A673 (cell line): ENCODE measurements at regions not wholly inside any gene's neighbourhood (a gene's known extent, or its start where the extent isn't known, plus 50 kb on each side); places are given as distances from the start of the nearest gene placed in this dataset.

ENCODE experiments used
- BruUV-seq: library from RNA; stranded (reverse); fragments of 400-500 nt; replicated peaks from 2 replicates; lab custom pipeline; 2021; lab: Mats Ljungman, UMichigan
- CTCF ChIA-PET: fragments of 300-600 bp; sonication (Branson Sonifier 250); formaldehyde crosslinking; loops from one replicate; lab custom pipeline; 2022; ENCODE audit warnings: antibody characterized with exemption; lab: Charles Lee
- POLR2A ChIA-PET: fragments of 300-600 bp; sonication (Branson Sonifier 250); formaldehyde crosslinking; loops from one replicate; lab custom pipeline; 2022; ENCODE audit warnings: antibody characterized with exemption; ENCODE audit not compliant: low non-redundant PET; lab: Charles Lee
- DNase-seq: peaks from one replicate; pipeline ENCODE4 v3.0.0-alpha.2; 2015; ENCODE audit warnings: low spot score
- H3K27ac ChIP-seq: fragments of 200-600 bp; sonication (generic); 2 replicates; pipeline ENCODE4 v1.5.1; 2016; ENCODE audit warnings: mixed run types, low read depth, mild to moderate bottlenecking, mixed read lengths, antibody characterized with exemption, low read length; ENCODE audit not compliant: poor library complexity, severe bottlenecking
- H3K27me3 ChIP-seq: fragments of 200-600 bp; sonication (generic); replicated peaks from 2 replicates; pipeline ENCODE4 v1.6.1; 2017; ENCODE audit warnings: mixed run types, low read depth, mild to moderate bottlenecking, mixed read lengths, antibody characterized with exemption, low read length; ENCODE audit not compliant: insufficient read depth, poor library complexity
- H3K36me3 ChIP-seq: fragments of 200-600 bp; sonication (generic); 2 replicates; pipeline ENCODE4 v1.6.1; 2016; ENCODE audit warnings: mixed run types, mild to moderate bottlenecking, mixed read lengths, antibody characterized with exemption, low read length; ENCODE audit not compliant: insufficient read depth, poor library complexity, severe bottlenecking
- H3K4me1 ChIP-seq: fragments of 200-600 bp; sonication (generic); 2 replicates; pipeline ENCODE4 v1.6.1; 2017; ENCODE audit warnings: mixed run types, mild to moderate bottlenecking, mixed read lengths, antibody characterized with exemption, low read length; ENCODE audit not compliant: insufficient read depth, poor library complexity, severe bottlenecking
- H3K4me3 ChIP-seq: fragments of 200-600 bp; sonication (generic); 2 replicates; pipeline ENCODE4 v1.5.1; 2016; ENCODE audit warnings: low read depth, mixed run types, mild to moderate bottlenecking, mixed read lengths, low read length; ENCODE audit not compliant: poor library complexity, severe bottlenecking
- H3K9me3 ChIP-seq: fragments of 200-600 bp; sonication (generic); 2 replicates; pipeline ENCODE4 v1.6.1; 2016; ENCODE audit warnings: mixed run types, low read depth, mild to moderate bottlenecking, mixed read lengths, antibody characterized with exemption, low read length; ENCODE audit not compliant: poor library complexity, severe bottlenecking
- CTCF ChIP-seq: fragments of 300-800, 200-600 bp; sonication (generic); conservative IDR thresholded peaks from 2 replicates; pipeline ENCODE4 v1.5.1; 2017; ENCODE audit warnings: low read depth, mild to moderate bottlenecking, antibody characterized with exemption, low read length, moderate library complexity, mixed read lengths
- EZH2 ChIP-seq: fragments of 200-600 bp; sonication (generic); IDR thresholded peaks from 2 replicates; pipeline ENCODE4 v1.6.1; 2017; ENCODE audit warnings: borderline replicate concordance, low read depth, mild to moderate bottlenecking, mixed read lengths, antibody characterized with exemption, low read length; ENCODE audit not compliant: poor library complexity, severe bottlenecking
- intact Hi-C: fragments of 100-400 bp; cut with micrococcal nuclease; formaldehyde crosslinking; loops from one replicate; pipeline ENCODE4 v1.10.0; 2022; ENCODE audit not compliant: unreplicated experiment

- H3K27me3 ChIP-seq: no peaks in the 10 kb centered on the region
- H3K36me3 ChIP-seq: no peaks in the 10 kb centered on the region
- DNase-seq: no peak
- H3K4me1 ChIP-seq: no peaks in the 10 kb centered on the region
- ChIA-PET CTCF (no interaction called here), POLR2A (no interaction called here)
- H3K4me3 ChIP-seq: no peak overlapping the region
- H3K27ac ChIP-seq: no peak overlapping the region
- TF ChIP-seq CTCF: no peak
- TF ChIP-seq EZH2: no peak
- no peaks in the 10 kb centered on the region for H3K9me3 ChIP-seq
- intact Hi-C loops: no loop called here
- no TSS peak for BruUV-seq
These were observed 99.6 kb downstream of the ETS2 start for GRCh38 chr21:38905328-38905727.

- Histone ChIP-seq H3K36me3 (no peaks in the 10 kb centered on the region), H3K27ac (no peak overlapping the region), H3K9me3 (no peaks in the 10 kb centered on the region), H3K4me1 (no peaks in the 10 kb centered on the region), H3K4me3 (no peak overlapping the region), H3K27me3 (no peaks in the 10 kb centered on the region)
- no TSS peak for BruUV-seq
- intact Hi-C loops: no loop called here
- ChIA-PET POLR2A (no interaction called here), CTCF (no interaction called here)
- TF ChIP-seq CTCF (no peak), EZH2 (no peak)
- no peak for DNase-seq
These were observed 98.0 kb downstream of the ETS2 start for GRCh38 chr21:38903690-38904139.

GRCh38 chr21:38902608-38903445, 97.1 kb downstream of the ETS2 start:
- no peak for DNase-seq
- no TSS peak for BruUV-seq
- intact Hi-C loops: no loop called here
- CTCF ChIA-PET: no interaction called here
- Histone ChIP-seq H3K36me3 (no peaks in the 10 kb centered on the region), H3K27ac (no peak overlapping the region), H3K9me3 (no peaks in the 10 kb centered on the region), H3K4me1 (no peaks in the 10 kb centered on the region), H3K4me3 (no peak overlapping the region), H3K27me3 (no peaks in the 10 kb centered on the region)
- TF ChIP-seq CTCF (no peak), EZH2 (no peak)
- POLR2A ChIA-PET: no interaction called here
